DND-41 (cell line): ENCODE measurements at regions not wholly inside any gene's neighbourhood (a gene's known extent, or its start where the extent isn't known, plus 50 kb on each side); places are given as distances from the start of the nearest gene placed in this dataset.
"Not testable (repeated sequence)": the region's sequence is repeated elsewhere in the genome, so short reads cannot be mapped to it uniquely, and the experiment has no call there.

Experiments
- ATAC-seq: fragments of 200-7000 bp; cut with Tn5 transposase; 3 replicates; pipeline ENCODE4 v1.9.1; 2021; ENCODE audit warnings: low read depth; ENCODE audit not compliant: insufficient read depth
- DNase-seq: peaks from one replicate; pipeline ENCODE4 v3.0.0-alpha.2; 2020
- H2AFZ ChIP-seq: 2 replicates; pipeline ENCODE4 v1.6.0; 2012; ENCODE audit warnings: low read depth, low read length
- H3K27ac ChIP-seq: 2 replicates; pipeline ENCODE4 v1.5.1; 2012; ENCODE audit warnings: low read length, inconsistent platforms
- H3K27me3 ChIP-seq: fragments of 200-600 bp; sonication (generic); 2 replicates; pipeline ENCODE4 v1.6.0; 2012; ENCODE audit warnings: low read length, mild to moderate bottlenecking, inconsistent platforms; ENCODE audit not compliant: insufficient read depth, poor library complexity
- H3K36me3 ChIP-seq: 2 replicates; pipeline ENCODE4 v1.5.1; 2012; ENCODE audit warnings: low read length, inconsistent platforms; ENCODE audit not compliant: insufficient read depth
- H3K4me1 ChIP-seq: 2 replicates; pipeline ENCODE4 v1.5.1; 2012; ENCODE audit warnings: mild to moderate bottlenecking, low read length; ENCODE audit not compliant: insufficient read depth
- H3K4me2 ChIP-seq: 2 replicates; pipeline ENCODE4 v1.6.0; 2012; ENCODE audit warnings: mild to moderate bottlenecking, moderate library complexity, low read length, inconsistent platforms; ENCODE audit not compliant: insufficient read depth
- H3K4me3 ChIP-seq, 2 experiments: fragments of 200-600 bp in 1 of 2; shearing (Covaris generic) in 1 of 2; 2 replicates each; pipeline ENCODE4 v1.5.1; 2012 to 2016; ENCODE audit warnings: inconsistent platforms in 2 of 2, low read length in 2 of 2, mild to moderate bottlenecking in 2 of 2, low read depth in 1 of 2, moderate library complexity in 1 of 2
- H3K79me2 ChIP-seq: 2 replicates; pipeline ENCODE4 v1.6.0; 2012; ENCODE audit warnings: low read length, inconsistent platforms; ENCODE audit not compliant: insufficient read depth
- H3K9ac ChIP-seq: 2 replicates; pipeline ENCODE4 v1.6.0; 2012; ENCODE audit warnings: low read depth, mild to moderate bottlenecking, inconsistent platforms, low read length, moderate library complexity
- H3K9me3 ChIP-seq: 2 replicates; pipeline ENCODE4 v1.5.1; 2012; ENCODE audit warnings: low read length, moderate library complexity, mild to moderate bottlenecking, inconsistent platforms; ENCODE audit not compliant: insufficient read depth, severe bottlenecking
- H4K20me1 ChIP-seq: 2 replicates; pipeline ENCODE4 v1.6.0; 2012; ENCODE audit warnings: low read length; ENCODE audit not compliant: insufficient read depth
- CTCF ChIP-seq: IDR thresholded peaks from 2 replicates; pipeline ENCODE4 v1.5.1; 2012; ENCODE audit warnings: borderline replicate concordance, low read length, moderate library complexity, mild to moderate bottlenecking; ENCODE audit not compliant: poor library complexity, severe bottlenecking; ENCODE audit errors: extremely low read depth
- EZH2 ChIP-seq: IDR thresholded peaks from 3 replicates; pipeline ENCODE4 v1.6.1; 2012; ENCODE audit warnings: borderline replicate concordance, low read depth, mild to moderate bottlenecking, moderate library complexity, low read length, inconsistent platforms; ENCODE audit not compliant: severe bottlenecking

DNA sequence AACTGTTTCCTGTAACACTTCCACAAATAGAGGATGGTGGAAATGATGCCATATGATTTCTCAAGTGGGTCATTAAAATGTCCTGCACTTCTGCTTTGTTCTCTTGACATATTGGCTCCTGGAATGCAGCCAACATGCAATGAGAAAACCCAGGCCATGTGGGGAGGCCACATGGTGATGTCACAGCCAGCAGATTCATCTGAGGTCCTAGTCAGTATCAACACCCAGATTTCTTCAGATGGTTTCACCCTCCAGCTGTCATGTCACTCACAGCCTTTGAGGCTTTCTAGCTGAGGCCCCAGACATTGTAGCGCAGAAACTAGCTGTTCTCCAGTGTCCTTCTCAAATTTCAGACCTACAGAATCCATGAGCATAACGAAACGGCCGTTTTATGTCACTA, 102.3 kb upstream of the NUPR2 start:
- H3K27me3 ChIP-seq: no peaks in the 10 kb centered on the region
- DNase-seq (no peak), ATAC-seq (no peak)
- H3K9ac ChIP-seq: no peak overlapping the region
- H2AFZ ChIP-seq: no peak overlapping the region
- H3K4me3 ChIP-seq: no peak overlapping the region
- no peaks in the 10 kb centered on the region for H3K4me1 ChIP-seq
- no peak for TF ChIP-seq CTCF
- TF ChIP-seq EZH2: no peak
- H3K36me3 ChIP-seq: no peaks in the 10 kb centered on the region
- H3K9me3 ChIP-seq: peaks cover 13% of the 10 kb centered on the region
- H3K79me2 ChIP-seq: no peaks in the 10 kb centered on the region
- H3K4me2 ChIP-seq: no peak overlapping the region
- no peaks in the 10 kb centered on the region for H4K20me1 ChIP-seq
- no peak overlapping the region for H3K27ac ChIP-seq

DNA sequence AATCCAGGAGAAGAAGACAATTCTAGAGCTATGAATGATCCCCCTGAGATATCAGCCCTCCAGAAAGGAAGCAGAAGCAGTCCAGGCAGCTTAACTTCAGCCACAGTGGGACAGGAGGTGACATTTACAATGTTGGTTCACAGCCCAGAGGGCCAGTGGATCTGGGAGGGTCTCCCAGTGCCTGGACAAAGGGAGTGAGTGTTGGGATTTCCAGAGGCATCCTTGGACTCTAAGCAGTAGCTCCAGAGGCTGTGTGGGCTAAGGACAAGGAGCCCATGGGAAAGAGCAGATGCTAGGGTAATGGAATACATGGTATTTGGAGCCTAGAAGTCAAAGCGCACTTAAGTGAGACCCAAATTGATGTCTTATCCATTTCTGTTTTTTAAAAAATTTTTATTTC, 97.4 kb upstream of the NUPR2 start:
- Histone ChIP-seq H3K9ac (no peak overlapping the region), H3K27me3 (no peaks in the 10 kb centered on the region), H4K20me1 (no peaks in the 10 kb centered on the region), H3K4me1 (no peaks in the 10 kb centered on the region), H3K9me3 (peaks cover 16% of the 10 kb centered on the region), H3K27ac (no peak overlapping the region), H3K36me3 (no peaks in the 10 kb centered on the region), H3K4me2 (no peak overlapping the region), H3K4me3 (no peak overlapping the region), H2AFZ (no peak overlapping the region), H3K79me2 (no peaks in the 10 kb centered on the region)
- no peak for TF ChIP-seq CTCF
- no peak for TF ChIP-seq EZH2
- no peak for ATAC-seq
- no peak for DNase-seq

DNA sequence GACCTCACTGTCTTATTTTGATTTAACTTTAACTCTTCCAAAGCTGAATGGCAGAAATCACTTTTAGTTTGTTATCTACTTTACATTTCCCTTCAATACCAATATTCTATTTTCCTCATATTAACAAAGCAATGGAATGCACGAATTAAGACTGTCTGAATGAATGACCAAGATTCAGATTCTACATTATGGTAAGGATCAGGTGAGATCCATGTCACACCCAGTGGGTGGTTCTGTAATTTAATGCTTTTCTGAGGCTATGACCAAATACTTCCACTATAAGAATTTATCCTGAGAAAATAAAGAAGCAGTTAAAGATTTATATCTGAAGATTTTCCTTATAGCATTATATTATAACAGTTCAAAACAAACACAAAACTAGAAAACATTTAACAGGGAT, 90.2 kb upstream of the NUPR2 start:
- Histone ChIP-seq H4K20me1 (no peaks in the 10 kb centered on the region), H3K27me3 (no peaks in the 10 kb centered on the region), H3K27ac (no peak overlapping the region), H2AFZ (no peak overlapping the region), H3K79me2 (no peaks in the 10 kb centered on the region), H3K9me3 (no peaks in the 10 kb centered on the region), H3K4me1 (no peaks in the 10 kb centered on the region), H3K9ac (no peak overlapping the region), H3K36me3 (no peaks in the 10 kb centered on the region), H3K4me2 (no peak overlapping the region), H3K4me3 (no peak overlapping the region)
- ATAC-seq: no peak
- DNase-seq: no peak
- TF ChIP-seq CTCF (no peak), EZH2 (no peak)

DNA sequence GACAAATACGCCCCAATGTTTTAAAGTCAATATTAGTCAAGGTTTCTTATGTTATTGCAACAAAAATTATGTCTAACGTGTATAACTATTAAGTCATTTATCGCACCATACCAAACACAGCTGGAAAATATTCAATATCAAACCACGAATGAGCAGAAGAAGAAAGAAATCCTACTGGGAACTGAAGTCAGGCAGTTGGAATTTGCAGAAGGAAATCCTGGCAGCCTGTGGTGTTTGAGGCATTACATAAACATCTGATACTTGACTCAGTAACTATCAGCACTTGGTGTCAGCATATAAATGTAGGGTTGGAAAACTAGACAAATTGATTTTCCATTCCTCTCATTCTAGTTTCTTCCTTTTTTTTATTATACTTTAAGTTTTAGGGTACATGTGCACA, 83.4 kb upstream of the NUPR2 start:
- no peak overlapping the region for H3K4me3 ChIP-seq

DNA sequence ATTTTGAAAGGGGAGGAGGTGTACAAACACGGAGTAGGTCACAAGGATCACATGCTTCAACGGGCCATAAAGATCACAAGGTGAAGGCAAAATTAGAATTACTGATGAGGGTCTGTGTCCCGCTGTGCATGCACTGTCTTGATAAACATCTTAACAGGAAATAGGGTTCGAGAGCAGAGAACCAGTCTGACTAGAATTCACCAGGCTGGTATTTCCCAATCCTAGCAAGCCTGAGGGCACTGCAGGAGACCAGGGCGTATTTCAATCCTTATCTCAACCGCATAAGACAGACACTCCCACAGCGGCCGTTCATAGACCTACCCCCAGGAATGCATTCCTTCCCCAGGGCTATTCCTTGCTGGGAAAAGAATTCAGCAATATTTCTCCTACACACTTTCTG, 80.0 kb upstream of the NUPR2 start:
- H3K27ac ChIP-seq, DNase-seq, H4K20me1 ChIP-seq, H3K9me3 ChIP-seq, H3K4me2 ChIP-seq, ATAC-seq, H3K79me2 ChIP-seq, H2AFZ ChIP-seq, H3K9ac ChIP-seq, H3K36me3 ChIP-seq, H3K4me1 ChIP-seq, H3K4me3 ChIP-seq, H3K27me3 ChIP-seq: not testable (repeated sequence)

More for the DNA sequence above, 83.4 kb upstream of the NUPR2 start:
- TF ChIP-seq EZH2 (no peak), CTCF (no peak)
- Histone ChIP-seq H2AFZ (no peak overlapping the region), H3K9me3 (peaks cover 5% of the 10 kb centered on the region), H4K20me1 (no peaks in the 10 kb centered on the region), H3K27ac (no peak overlapping the region), H3K4me1 (no peaks in the 10 kb centered on the region), H3K9ac (no peak overlapping the region), H3K27me3 (no peaks in the 10 kb centered on the region), H3K79me2 (no peaks in the 10 kb centered on the region), H3K4me2 (no peak overlapping the region), H3K36me3 (no peaks in the 10 kb centered on the region)
- ATAC-seq (no peak), DNase-seq (no peak)
